ENCODE measurements at regions not wholly inside any gene's neighbourhood (a gene's known extent, or its start where the extent isn't known, plus 50 kb on each side); places are given as distances from the start of the nearest gene placed in this dataset.

GRCh38 chr2:114065731-114066130, 175.8 kb downstream of the ACTR3 start:
- DNase-seq (ENCODE audit: extremely low spot score, unreplicated experiment) = no peak
- H3K27me3 Mint-ChIP-seq = peaks cover 13% of the 10 kb centered on the region
- H3K27ac Mint-ChIP-seq = no peak overlapping the region

GRCh38 chr2:114066186-114066747, 176.4 kb downstream of the ACTR3 start:
- Mint-ChIP-seq H3K9me3 (no peaks in the 10 kb centered on the region), H3K36me3 (no peaks in the 10 kb centered on the region), H3K4me3 (no peak overlapping the region), H3K27me3 (peaks cover 16% of the 10 kb centered on the region), H3K4me1 (ENCODE audit: unreplicated experiment) (no peaks in the 10 kb centered on the region), H3K27ac (no peak overlapping the region)
- no peak for DNase-seq (ENCODE audit: extremely low spot score, unreplicated experiment)
- TF ChIP-seq CTCF (conservative IDR thresholded peaks at IDR 0.05) = no peak

More at GRCh38 chr2:114065731-114066130, 175.8 kb downstream of the ACTR3 start:
- no peaks in the 10 kb centered on the region for H3K36me3 Mint-ChIP-seq
- no peaks in the 10 kb centered on the region for H3K9me3 Mint-ChIP-seq
- TF ChIP-seq CTCF (conservative IDR thresholded peaks at IDR 0.05) = no peak
- no peaks in the 10 kb centered on the region for H3K4me1 Mint-ChIP-seq (ENCODE audit: unreplicated experiment)
- no peak overlapping the region for H3K4me3 Mint-ChIP-seq

- H3K36me3 Mint-ChIP-seq = no peaks in the 10 kb centered on the region
- peaks cover 14% of the 10 kb centered on the region for H3K27me3 Mint-ChIP-seq
- TF ChIP-seq CTCF (conservative IDR thresholded peaks at IDR 0.05) = no peak
- H3K9me3 Mint-ChIP-seq = no peaks in the 10 kb centered on the region
- H3K27ac Mint-ChIP-seq = no peak overlapping the region
- no peak overlapping the region for H3K4me3 Mint-ChIP-seq
- H3K4me1 Mint-ChIP-seq (ENCODE audit: unreplicated experiment) = no peaks in the 10 kb centered on the region
- no peak for DNase-seq (ENCODE audit: extremely low spot score, unreplicated experiment)
These were observed 178.5 kb downstream of the ACTR3 start for GRCh38 chr2:114068438-114068837.

- no peaks in the 10 kb centered on the region for H3K27me3 Mint-ChIP-seq
- H3K4me3 Mint-ChIP-seq = no peak overlapping the region
- TF ChIP-seq CTCF (conservative IDR thresholded peaks at IDR 0.05) = no peak
- DNase-seq (ENCODE audit: extremely low spot score, unreplicated experiment) = no peak
- no peaks in the 10 kb centered on the region for H3K4me1 Mint-ChIP-seq (ENCODE audit: unreplicated experiment)
- no peaks in the 10 kb centered on the region for H3K9me3 Mint-ChIP-seq
- peak overlapping the region; percentile 3 for H3K27ac Mint-ChIP-seq
- no peaks in the 10 kb centered on the region for H3K36me3 Mint-ChIP-seq
These were observed 187.1 kb downstream of the ACTR3 start for GRCh38 chr2:114076961-114077360.

- H3K9me3 Mint-ChIP-seq = no peaks in the 10 kb centered on the region
- no peak overlapping the region for H3K27ac Mint-ChIP-seq
- no peak for DNase-seq (ENCODE audit: extremely low spot score, unreplicated experiment)
These were observed 189.6 kb downstream of the ACTR3 start for GRCh38 chr2:114079366-114080004.

More at GRCh38 chr2:114079366-114080004, 189.6 kb downstream of the ACTR3 start:
- Mint-ChIP-seq H3K27me3 (no peaks in the 10 kb centered on the region), H3K4me1 (ENCODE audit: unreplicated experiment) (no peaks in the 10 kb centered on the region), H3K36me3 (no peaks in the 10 kb centered on the region), H3K4me3 (no peak overlapping the region)
- no peak for TF ChIP-seq CTCF (conservative IDR thresholded peaks at IDR 0.05)

All from type B pancreatic cell (in vitro differentiated cells).